ENCODE measurements at regions not wholly inside any gene's neighbourhood (a gene's known extent, or its start where the extent isn't known, plus 50 kb on each side); places are given as distances from the start of the nearest gene placed in this dataset.

GRCh38 chr2:189336276-189336975 lies 104.8 kb upstream of the WDR75 start:
- H3K27ac ChIP-seq: no peak overlapping the region
- no peak for TF ChIP-seq ZFX (IDR thresholded peaks at IDR 0.05; ENCODE audit: borderline replicate concordance)
- TF ChIP-seq, protein P1, sequence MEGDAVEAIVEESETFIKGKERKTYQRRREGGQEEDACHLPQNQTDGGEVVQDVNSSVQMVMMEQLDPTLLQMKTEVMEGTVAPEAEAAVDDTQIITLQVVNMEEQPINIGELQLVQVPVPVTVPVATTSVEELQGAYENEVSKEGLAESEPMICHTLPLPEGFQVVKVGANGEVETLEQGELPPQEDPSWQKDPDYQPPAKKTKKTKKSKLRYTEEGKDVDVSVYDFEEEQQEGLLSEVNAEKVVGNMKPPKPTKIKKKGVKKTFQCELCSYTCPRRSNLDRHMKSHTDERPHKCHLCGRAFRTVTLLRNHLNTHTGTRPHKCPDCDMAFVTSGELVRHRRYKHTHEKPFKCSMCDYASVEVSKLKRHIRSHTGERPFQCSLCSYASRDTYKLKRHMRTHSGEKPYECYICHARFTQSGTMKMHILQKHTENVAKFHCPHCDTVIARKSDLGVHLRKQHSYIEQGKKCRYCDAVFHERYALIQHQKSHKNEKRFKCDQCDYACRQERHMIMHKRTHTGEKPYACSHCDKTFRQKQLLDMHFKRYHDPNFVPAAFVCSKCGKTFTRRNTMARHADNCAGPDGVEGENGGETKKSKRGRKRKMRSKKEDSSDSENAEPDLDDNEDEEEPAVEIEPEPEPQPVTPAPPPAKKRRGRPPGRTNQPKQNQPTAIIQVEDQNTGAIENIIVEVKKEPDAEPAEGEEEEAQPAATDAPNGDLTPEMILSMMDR (IDR thresholded peaks at IDR 0.05): no peak

GRCh38 chr2:189337656-189338055 lies 103.6 kb upstream of the WDR75 start:
- H3K27ac ChIP-seq: no peak overlapping the region
- TF ChIP-seq, protein P1 (IDR thresholded peaks at IDR 0.05): no peak
- no peak for TF ChIP-seq ZFX (IDR thresholded peaks at IDR 0.05; ENCODE audit: borderline replicate concordance)

GRCh38 chr2:189338115-189338514 lies 103.2 kb upstream of the WDR75 start:
- H3K27ac ChIP-seq: no peak overlapping the region
- TF ChIP-seq, protein P1 (IDR thresholded peaks at IDR 0.05): no peak
- TF ChIP-seq ZFX (IDR thresholded peaks at IDR 0.05; ENCODE audit: borderline replicate concordance): no peak

- TF ChIP-seq ZFX (IDR thresholded peaks at IDR 0.05; ENCODE audit: borderline replicate concordance): no peak
- TF ChIP-seq, protein P1 (IDR thresholded peaks at IDR 0.05): no peak
- no peak overlapping the region for H3K27ac ChIP-seq
Observed at GRCh38 chr2:189341077-189341476, 100.2 kb upstream of the WDR75 start.

- TF ChIP-seq, protein P1 (IDR thresholded peaks at IDR 0.05): no peak
- no peak for TF ChIP-seq ZFX (IDR thresholded peaks at IDR 0.05; ENCODE audit: borderline replicate concordance)
- H3K27ac ChIP-seq: no peak overlapping the region
Observed at GRCh38 chr2:189344043-189344442, 97.2 kb upstream of the WDR75 start.

DNA sequence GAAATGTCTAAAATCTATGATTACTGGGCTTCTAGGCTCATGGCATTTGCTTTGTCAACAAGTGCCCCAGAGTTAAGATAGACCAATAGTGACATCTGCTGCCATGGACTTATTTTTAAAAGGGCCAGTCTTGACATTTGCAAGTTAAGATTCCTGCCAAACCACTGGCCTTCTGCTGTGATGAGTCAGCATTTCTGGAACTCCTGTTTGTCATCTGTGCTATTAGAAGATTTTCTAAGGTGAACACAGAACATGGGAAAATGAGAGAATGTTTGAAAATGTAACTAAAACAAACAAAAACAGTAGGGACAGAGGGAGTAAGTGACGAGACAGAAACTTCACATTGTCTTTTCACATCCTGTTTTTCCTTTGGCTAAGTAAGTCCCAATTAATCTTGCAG lies 93.7 kb upstream of the WDR75 start:
- TF ChIP-seq, protein P1 (IDR thresholded peaks at IDR 0.05): 0 out of 2 replicates have a peak, but pooled peaks have one; percentile 1
- TF ChIP-seq ZFX (IDR thresholded peaks at IDR 0.05; ENCODE audit: borderline replicate concordance): no peak
- H3K27ac ChIP-seq: no peak overlapping the region

DNA sequence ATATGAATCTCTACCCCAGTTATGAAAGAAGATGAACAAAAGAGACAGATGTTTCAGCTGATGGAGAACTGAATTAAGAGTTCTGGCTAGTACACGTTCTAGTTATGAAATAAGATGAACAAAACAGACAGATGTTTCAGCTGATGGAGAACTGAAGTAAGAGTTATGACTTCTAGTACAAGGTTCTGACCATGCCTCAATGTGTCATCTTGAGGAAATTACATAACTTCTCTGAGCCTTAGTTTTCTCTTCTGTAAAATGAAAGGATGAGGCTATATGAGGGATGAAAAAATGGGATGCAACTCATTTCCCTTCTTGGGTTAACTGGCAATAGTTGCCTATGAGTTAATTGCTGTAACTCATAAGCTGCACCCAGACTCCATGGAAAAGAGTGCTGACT lies 92.9 kb upstream of the WDR75 start:
- no peak overlapping the region for H3K27ac ChIP-seq
- TF ChIP-seq, protein P1 (IDR thresholded peaks at IDR 0.05): no peak
- no peak for TF ChIP-seq ZFX (IDR thresholded peaks at IDR 0.05; ENCODE audit: borderline replicate concordance)

All from 22Rv1 (cell line).